Colon (tissue), 2 donors: ENCODE measurements at regions not wholly inside any gene's neighbourhood (a gene's known extent, or its start where the extent isn't known, plus 50 kb on each side); places are given as distances from the start of the nearest gene placed in this dataset.

Experiments used
- FAIRE-seq: peaks from 2 replicates; lab custom pipeline; 2012; peaks lifted over from hg19 to GRCh38; lab: Jason Lieb, UNC
- donor health status: control.
- donor health status: control.

DNA sequence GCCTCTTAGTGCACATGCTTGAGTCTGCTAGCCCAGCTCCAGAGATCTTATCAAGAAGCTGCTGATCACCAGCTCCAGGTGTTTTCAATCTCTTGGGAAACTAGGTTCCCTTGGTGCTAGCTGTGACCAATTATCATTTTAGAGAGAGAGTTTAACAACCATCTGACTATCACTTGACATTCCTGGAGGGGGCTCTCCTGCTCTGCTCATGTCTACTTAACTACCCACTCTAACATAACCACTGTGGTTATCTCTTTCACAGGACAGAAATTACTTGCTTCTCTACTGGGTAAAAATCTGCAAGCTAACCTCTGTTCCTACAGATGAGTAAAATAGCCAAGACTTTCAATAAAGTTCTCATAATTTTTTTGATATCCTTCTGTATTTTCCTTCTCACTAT is 823.4 kb upstream of the GJE1 start:
- no peak for FAIRE-seq

DNA sequence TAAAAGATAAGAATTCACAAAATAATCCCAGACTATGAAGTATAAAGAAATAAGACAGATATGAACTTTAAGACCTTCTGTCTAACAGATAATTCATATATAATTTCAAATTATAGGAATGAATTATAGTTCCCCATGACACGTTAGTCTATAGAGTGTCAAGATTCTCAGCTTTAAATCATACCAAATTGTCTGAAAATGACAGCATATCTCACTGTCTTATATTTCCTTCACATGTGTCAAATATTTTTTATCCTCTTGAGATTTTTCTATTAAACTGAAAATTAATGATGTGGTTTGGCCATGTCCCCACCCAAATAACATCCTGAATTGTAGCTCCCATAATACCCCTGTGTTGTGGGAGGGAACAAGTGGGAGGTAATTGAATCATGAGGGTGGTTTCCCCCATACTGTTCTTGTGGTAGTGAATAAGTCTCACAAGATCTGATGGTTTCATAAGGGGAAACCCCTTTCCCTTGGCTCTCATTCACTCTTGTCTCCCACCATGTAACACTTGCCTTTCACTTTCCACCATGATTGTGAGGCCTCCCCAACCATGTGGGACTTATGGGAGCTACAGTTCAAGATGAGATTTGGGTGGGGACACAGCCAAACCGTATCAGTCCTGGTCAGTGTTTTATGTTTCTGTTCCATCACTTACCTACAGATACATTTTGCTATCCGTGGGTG is 825.3 kb upstream of the GJE1 start:
- FAIRE-seq, result no peak

DNA sequence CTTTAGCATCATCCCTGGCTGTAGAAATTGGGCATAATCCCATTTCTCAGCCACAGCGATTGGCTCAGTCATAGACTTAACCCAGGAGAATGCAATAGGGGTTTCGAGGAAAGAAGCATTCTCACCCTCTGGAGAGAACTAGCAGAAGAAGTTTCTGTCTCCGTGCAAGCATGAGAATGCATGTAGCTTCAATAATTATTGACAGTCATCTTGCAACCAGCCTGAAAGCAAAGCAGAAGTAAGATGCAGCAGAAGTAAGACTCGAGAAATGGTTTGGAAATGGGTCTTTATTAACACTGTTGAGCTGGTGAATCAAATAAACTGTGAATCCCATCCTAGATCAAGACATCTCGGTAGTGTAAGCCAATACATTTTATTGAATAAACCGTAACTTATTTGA is 828.8 kb upstream of the GJE1 start:
- no peak for FAIRE-seq

DNA sequence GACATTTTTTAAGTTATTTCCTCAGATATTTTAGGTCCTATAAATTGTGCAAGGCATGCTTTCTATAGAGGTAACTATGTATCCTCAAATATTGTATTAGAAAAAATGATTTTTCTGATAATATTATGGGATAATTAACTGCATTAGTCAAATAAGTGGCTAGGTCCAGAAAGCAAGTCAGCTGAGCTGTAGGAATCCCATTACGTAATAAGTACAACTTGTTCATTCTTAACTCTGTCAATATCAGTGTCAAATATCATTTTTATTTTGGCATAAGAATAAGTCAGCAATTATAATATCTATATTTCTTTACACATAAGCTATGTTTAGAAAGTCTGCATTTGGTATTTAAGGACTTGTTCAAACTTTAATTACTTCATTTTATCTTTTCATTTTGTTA is 830.9 kb upstream of the GJE1 start:
- no peak for FAIRE-seq

DNA sequence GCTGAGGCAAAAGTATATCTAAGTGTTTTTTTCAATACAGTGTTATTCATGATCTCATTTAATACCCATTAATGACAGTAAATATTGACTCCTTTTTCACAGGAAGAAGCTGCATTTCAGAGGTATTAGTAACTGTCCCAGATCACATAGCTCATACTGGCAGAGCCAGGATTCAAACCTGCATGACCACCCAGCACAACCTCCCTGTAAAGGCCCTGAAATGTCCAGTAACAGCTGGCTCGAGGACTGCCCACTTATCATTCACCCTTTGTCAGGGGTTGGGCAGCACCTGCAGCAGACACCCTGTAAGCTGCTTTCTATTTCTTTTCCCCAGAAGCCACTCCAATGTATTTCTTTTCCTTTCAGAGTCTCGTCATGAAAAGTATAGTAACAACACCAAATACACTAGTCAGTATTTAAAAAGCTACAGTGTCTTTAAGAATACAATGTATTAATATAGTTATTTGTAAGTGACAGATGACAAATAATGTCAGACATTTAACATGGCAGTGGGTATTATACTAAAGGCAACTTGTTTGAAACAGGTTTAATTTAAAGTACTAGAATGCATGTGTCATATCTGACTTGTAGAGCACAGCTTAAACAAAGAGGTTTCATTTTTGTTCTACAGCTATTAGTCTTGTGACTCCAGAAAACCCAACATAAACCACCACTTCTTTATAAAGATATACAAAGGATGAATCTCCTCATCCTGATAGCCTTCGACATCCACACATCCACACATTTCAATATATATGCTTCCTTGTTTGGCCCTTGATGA is 841.6 kb upstream of the GJE1 start:
- no peak for FAIRE-seq

DNA sequence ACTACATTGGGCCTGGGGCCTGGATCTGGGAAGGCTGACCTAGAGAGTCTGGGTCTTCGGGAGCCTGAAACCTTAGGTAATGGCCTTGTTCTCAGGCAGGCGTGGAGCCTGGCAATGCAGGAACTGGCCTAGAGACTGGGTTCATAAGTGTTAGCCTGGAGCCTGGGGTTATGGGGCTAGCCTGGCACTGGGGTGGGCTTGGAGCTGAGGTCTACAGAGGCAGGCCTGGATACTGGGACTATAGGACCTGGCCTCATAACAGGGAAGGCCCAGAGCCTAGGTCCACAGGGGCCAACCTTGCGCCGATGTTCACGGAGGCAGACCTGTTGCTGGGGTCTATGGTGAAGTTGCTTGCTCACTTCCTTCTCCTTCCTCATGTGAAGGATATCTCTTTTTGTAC is 843.8 kb upstream of the GJE1 start:
- FAIRE-seq, result no peak

DNA sequence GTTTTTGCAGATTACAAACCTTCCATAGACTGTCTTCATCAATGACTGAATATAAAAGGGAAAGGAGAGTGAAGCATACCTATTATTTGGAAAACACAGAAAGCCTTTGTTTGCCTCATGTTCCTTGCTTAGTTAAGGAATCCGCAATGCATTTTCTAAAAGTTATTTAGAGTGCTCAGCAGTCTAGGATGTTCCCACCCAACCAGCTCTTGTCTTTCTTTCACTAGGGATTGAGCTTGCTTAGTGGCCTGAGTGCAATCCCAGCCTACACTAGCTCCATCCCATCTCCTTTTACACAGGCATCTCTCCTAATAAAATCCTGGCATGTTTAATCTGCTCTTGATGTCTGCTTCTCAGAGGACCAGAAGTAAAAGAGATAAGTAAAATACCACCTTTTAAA is 850.5 kb upstream of the GJE1 start:
- FAIRE-seq, result no peak

DNA sequence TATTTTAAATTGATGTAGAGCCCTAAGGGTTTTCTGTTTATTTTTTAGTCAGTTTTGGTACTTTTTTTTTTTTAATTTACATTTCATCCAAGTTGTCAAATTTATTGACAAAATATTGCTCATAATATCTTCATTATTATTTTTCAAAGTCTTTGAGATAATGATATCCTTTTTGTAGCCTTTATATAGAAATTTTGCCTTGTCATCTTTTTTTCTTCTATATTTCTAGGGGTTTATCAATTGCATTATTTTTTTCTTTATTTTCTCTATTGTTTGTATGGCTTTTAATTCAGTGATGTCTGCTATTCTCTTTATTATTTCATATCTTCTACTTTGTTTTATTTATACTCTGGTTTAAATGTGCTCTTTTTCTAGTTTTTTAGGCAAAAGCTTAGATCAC is 863.0 kb upstream of the GJE1 start:
- no peak for FAIRE-seq

DNA sequence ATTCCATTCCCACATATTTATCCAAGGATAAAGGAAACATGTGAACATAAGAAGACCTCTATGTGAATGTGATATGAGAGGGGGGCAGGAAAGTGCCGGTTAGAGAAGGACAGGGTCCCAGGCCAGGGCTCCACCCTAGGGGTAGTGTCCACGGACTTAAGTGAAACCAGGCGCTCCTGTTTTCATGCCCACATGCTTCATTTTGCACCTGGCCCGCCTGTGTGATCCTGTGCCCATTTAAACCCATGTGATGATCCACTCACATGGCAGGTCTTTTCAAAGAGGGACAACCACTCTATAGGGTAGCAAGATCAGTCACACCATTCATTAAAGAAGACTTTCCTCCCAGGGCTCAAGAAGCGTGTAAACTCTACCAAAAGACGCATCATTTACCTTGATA is 865.3 kb upstream of the GJE1 start:
- FAIRE-seq, result no peak

DNA sequence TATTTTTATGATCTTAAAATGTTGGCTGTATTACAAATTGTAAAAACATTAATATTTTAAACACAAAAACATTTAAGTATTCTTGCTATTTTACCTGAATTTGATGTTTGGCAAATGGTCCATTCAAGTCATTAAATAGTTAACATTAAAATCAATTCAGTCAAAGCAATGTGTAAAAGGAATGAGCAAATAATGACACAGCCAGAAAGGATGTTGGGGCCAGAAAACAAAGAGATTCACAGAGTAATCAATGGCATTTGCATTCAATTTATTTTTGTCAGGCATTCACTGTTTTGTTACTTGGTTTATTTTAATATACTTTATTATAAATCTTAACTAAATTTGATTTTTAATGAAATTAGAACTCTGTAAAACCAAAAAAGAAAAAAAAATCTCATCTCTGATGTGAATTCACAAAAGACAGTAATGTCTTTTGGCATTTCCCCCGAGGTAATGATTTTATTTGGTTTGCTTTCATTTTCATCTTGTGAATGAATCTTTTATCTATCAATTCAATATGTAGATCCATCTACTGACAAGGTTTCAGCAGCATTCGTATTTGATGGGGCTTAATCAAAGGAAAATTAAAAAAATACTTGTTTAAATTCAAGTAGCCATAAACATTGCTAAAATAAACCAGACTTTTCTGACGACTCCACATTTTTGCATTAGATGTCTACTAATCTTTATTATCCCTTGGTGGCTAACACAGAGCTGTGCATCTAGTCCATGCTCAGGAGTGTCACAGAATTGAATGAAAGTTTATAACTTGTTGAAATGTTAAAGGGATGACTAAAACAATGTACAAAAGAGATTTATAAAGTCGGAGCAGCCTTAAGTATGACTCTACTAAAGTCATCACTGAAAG is 866.7 kb upstream of the GJE1 start:
- FAIRE-seq, result no peak

DNA sequence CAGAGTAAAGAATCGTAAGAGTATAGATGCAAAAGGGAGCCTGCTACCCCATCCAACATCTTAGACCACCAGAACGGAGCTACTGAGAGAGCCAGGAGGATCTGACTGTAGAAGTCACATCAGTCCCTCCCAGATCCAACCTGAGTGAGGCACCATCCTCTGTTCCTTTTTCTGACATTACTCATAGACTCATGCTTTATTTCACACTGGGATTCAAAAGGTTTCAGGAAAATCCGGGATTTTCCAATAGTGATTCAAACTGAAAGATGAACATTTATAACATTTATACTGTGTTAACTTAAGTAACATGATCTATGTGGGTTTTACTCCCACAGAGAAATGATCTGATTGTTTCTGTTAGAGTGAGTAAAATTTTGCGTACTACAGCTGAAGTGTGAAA is 868.6 kb upstream of the GJE1 start:
- no peak for FAIRE-seq

DNA sequence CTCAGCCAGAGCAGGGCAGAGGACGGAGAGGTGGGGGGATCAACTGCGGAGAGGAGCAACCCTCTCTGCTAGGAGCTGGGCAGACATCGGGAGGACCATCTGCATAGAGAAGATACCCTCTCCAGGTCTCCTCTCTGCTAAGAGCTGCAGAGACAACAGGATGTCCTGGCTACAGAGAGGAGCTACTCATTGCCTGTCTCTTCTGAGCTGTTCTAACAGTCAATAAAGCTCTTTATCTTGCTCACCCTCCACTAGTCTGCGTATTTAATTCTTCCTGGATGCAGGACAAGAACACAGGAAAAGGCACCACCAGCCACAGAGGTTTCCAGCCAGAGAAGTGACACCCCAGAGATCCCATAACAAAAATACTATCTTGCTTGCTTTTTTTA is 871.1 kb upstream of the GJE1 start:
- FAIRE-seq, result no peak

DNA sequence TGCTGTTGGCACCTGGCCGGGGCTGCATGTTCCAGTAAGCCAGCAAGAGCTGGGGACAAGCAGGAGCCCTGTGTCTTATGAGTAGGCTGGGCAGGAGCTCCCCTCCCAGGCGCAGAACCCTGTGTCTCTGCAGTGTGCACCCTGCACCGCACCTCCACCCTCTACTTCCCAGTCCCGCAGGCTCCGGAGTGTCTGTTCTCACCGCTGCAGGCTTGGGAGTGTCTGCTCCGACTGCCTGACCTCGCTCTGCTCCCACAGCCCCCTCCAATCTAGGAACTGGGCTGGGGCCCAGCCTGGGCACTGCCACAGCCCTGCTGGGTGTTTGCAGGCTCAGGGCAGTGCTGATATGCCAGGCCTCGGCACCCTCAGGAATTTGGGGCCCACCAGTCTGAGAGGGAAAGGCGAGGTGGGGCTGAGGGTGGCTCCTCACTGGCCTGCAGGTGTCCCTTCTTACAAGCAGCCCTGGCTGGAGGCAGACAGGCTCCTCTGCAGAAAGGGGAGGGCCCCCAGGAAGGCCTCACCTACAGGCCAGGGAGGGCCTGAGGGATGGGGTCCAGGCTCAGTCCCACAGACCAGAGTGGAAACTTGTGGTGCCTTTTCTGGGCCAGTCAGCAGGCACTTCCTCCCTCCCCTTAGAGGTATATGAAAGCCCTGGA is 871.6 kb upstream of the GJE1 start:
- no peak for FAIRE-seq

DNA sequence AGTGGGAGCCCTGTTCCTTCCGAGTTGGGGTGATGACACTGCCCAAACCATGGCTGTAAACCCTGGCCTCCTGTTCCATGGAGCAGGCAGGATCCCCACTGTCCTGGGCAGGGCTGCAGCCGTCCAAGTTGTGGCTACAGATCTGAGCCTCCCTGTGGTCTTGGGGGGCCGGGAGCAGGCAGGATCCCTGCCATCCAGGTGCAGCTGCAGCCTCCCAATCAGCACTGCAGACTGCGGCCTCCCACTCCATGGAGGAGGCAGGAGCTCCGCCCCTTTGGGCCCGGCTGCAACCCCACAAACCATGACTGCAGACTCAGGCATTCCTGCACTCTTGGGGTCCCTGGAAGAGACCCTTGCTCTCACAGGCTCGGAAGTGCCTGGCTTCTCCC is 872.1 kb upstream of the GJE1 start:
- FAIRE-seq, result no peak

DNA sequence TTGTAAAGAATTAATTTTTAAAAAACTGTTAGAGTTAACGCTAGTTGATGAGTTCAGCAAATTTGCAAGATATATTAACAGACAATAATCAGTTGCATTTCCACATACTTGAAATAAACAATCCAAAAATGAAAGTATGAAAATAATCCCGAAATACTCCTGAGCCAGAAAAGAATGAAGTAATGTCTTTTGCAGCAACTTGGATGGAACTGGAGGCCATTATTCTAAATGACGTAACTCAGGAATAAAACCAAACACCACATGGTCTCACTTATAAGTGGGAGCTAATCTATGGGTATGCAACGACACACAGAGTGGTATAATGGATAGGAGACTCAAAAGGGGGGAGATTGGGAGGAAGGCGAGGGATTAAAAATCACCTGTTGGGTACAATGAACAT is 872.9 kb upstream of the GJE1 start:
- FAIRE-seq, result no peak

DNA sequence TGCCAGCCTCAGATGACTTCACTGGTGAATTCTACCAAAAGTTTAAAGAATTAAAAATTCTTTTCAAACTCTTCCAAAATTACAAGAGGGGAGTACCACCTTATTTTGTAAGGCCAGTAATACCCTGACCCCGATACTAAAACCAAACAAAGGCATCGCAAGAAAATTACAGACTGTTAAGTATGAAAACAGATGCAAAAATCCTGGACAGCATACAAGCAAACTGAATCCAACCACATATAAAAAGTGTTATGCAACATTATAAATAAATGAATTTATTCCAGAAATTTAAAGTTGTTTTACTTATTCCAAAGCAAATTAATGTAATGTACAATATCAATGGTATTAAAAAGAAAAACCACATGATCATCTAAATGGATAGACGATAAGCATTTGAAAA is 873.6 kb upstream of the GJE1 start:
- FAIRE-seq, result no peak

DNA sequence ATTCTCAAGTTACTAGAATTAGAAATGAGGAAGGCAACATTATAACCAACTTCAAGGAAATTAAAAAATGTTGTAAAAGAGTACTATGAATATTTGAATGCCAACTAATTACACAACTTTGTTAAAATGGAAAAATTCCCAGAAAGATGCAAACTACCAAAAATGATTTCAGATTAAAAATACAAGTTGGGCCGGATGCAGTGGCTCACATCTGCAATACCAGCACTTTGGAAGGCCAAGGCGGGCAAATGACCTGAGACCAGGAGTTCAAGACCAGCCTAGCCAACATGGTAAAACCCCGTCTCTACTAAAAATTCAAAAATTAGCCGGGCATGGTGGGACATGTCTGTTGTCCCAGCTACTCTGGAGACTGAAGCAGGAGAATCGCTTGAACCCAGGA is 874.2 kb upstream of the GJE1 start:
- FAIRE-seq, result no peak

DNA sequence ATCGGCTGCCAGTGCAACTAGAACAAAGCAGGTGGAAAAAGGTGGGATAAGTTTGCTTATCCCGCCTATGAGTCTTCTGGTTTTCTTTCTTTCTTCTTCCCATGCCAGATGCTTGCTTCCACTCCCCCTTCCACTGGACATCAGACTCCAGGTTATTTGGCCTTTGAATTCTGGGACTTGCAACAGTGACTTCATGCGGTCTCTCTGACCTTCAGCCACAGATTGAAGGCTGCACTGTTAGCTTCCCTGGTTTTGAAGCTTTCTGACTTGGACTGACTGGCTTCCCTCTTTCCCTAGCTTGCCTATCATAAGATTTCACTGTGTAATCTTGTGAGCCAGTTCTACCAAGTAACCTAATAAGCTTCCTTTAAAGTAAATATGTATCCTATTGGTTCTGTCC is 878.4 kb upstream of the GJE1 start:
- FAIRE-seq, result no peak

DNA sequence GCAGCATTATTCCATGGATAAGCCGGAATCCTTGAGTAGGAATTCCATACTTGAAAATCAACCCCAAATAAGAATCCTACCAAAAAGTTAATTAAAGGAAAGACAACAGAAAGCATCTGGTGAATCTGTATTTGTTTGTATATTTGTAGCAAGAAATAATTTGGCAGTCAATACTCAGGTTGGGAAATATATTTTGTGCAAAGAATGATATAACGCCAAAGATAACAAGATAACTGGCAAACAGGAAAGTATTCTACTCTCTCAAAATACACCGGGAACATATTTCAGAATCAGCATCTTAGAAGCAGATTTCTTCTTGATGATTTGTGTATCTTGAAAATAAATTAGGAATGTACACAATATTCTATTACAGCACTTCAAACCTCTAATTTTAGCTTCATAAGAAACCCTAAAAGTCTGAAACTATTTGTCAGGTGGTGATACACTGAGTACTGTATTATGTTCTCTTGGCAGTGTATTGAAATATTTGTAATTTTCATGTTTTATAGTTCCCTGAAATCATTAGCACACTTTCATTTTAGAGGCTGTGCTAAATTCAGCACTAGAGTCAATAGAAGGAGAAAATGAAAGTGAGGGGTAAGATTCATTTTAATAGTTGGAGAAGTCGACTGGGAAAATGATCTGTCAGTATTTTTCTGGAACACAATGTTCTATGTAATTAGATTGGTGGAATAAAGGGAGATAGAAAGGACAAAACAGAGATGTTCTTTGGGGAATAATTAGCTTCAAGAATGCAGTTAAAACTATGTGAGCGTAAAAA is 879.7 kb upstream of the GJE1 start:
- no peak for FAIRE-seq

DNA sequence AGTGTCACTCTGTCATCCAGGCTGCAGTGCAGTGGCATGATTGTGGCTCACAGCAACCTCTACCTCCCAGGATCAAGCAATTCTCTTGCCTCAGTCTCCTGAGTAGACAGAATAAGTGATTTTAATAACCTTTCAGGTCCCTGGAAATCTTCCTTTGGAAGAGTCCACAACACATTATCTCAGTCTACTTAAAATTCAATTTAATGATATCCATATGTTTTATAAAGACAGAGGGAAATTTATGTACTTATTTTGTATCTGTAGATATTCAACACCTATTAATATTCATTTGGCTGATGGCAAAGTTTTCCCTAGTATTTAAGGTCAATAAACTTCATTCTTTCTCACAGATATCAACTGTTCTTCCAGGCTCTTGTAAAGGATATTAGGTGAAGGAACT is 881.4 kb upstream of the GJE1 start:
- no peak for FAIRE-seq

DNA sequence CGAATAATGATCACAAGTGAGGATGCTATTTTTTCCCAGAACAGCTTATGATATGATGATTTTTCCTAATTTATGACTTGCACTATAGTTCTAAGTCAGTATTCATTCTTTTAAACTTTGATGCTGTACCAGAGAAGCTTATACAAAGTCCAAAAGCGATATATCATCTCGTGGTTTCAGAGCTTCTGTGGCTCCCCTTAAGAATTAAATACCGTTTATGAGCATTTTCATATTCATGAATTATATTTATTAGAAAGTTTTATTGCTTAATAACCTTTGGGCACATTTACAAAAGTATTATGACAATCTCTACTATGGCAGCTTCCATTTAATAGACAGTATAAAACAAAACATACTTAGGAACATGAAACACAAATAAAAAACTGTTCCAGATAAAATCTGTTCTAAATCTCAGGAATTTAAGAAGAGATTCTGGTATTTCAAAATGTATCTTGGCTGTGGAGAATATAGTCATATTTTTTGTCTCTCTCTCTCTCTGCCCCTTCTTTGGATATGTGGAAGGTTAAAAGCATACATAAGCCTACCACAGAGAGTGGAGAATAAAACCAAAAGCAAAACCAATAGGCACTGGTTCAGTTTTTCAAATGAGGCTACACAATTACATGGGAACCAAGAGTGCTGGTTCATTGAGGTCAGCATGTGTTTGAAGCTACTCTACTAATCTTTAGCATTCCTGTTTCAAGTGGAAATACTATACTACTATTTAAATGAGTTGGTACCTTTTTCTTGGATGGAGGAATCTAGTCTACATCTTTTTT is 884.5 kb upstream of the GJE1 start:
- no peak for FAIRE-seq
